ENCODE measurements at regions not wholly inside any gene's neighbourhood (a gene's known extent, or its start where the extent isn't known, plus 50 kb on each side); places are given as distances from the start of the nearest gene placed in this dataset.
A peak's percentile ranks its signal among the peaks of the same experiment; 100 is the strongest.

GRCh38 chr14:104396682-104397470 lies 182.7 kb upstream of the C14orf180 start:
- Histone ChIP-seq H2AFZ (ENCODE audit: low read length) (no peak overlapping the region), H3K4me2 (ENCODE audit: extremely low read depth, insufficient read depth, low read length) (no peak overlapping the region), H3K36me3 (ENCODE audit: control insufficient read depth, insufficient read depth, low read length) (no peaks in the 10 kb centered on the region), H3K4me3 (replicated peaks in 1 of 4; ENCODE audit: control extremely low read depth in 1 of 4, insufficient read depth in 1 of 4, low read depth in 3 of 4, low read length in 4 of 4) (no peak overlapping the region), H3K27ac (ENCODE audit: insufficient read depth, low read length) (no peak overlapping the region), H3K9me3 (ENCODE audit: control insufficient read depth, insufficient read depth, low read depth, low read length) (no peaks in the 10 kb centered on the region), H4K20me1 (ENCODE audit: control insufficient read depth, extremely low read depth, insufficient read depth, low read length) (no peaks in the 10 kb centered on the region), H3K9ac (ENCODE audit: insufficient read depth, low read length) (no peak overlapping the region), H3K4me1 (ENCODE audit: control insufficient read depth, extremely low read depth, insufficient read depth, low read length) (no peaks in the 10 kb centered on the region), H3K79me2 (ENCODE audit: control insufficient read depth, insufficient read depth, low read length) (no peaks in the 10 kb centered on the region), H3K27me3 (ENCODE audit: control insufficient read depth, insufficient read depth, low read length) (no peaks in the 10 kb centered on the region)
- DNase-seq (ENCODE audit: low read depth in 2 of 2) = no peak
- TF ChIP-seq EZH2 (IDR thresholded peaks at IDR 0.05; ENCODE audit: low read length, missing control alignments) = no peak
- TF ChIP-seq, protein P1, sequence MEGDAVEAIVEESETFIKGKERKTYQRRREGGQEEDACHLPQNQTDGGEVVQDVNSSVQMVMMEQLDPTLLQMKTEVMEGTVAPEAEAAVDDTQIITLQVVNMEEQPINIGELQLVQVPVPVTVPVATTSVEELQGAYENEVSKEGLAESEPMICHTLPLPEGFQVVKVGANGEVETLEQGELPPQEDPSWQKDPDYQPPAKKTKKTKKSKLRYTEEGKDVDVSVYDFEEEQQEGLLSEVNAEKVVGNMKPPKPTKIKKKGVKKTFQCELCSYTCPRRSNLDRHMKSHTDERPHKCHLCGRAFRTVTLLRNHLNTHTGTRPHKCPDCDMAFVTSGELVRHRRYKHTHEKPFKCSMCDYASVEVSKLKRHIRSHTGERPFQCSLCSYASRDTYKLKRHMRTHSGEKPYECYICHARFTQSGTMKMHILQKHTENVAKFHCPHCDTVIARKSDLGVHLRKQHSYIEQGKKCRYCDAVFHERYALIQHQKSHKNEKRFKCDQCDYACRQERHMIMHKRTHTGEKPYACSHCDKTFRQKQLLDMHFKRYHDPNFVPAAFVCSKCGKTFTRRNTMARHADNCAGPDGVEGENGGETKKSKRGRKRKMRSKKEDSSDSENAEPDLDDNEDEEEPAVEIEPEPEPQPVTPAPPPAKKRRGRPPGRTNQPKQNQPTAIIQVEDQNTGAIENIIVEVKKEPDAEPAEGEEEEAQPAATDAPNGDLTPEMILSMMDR (conservative IDR thresholded peaks at IDR 0.05 in 1 of 2, IDR thresholded peaks at IDR 0.05 in 1 of 2; ENCODE audit: low read depth in 1 of 2, low read length in 2 of 2) = no peak

DNA sequence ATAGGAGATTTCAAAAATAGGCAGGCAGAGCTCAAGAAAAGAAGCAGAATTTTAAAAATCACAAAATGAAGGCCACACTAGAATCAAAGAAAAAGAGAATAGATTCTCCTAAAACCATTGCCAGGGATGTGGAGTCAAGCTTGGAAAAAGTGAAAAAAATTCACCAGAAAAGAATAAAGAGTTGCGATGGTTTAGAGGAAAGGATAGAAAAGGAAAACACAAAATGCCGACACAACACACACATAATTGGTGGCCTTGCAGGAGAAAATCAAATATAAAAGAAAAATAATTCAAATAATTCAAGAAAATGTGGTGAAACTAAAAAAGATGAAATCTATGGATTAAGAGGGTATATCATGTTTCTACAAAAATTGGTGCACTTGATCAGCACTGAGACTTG lies 181.6 kb upstream of the C14orf180 start:
- H2AFZ ChIP-seq (ENCODE audit: low read length) = no peak overlapping the region
- H3K27ac ChIP-seq (ENCODE audit: insufficient read depth, low read length) = no peak overlapping the region
- no peak overlapping the region for H3K9ac ChIP-seq (ENCODE audit: insufficient read depth, low read length)
- H3K4me3 ChIP-seq (replicated peaks in 1 of 4; ENCODE audit: control extremely low read depth in 1 of 4, insufficient read depth in 1 of 4, low read depth in 3 of 4, low read length in 4 of 4) = no peak overlapping the region
- DNase-seq (ENCODE audit: low read depth in 2 of 2) = peak in 1 of 2 donors; percentile 2
- H3K9me3 ChIP-seq (ENCODE audit: control insufficient read depth, insufficient read depth, low read depth, low read length) = no peaks in the 10 kb centered on the region
- no peak overlapping the region for H3K4me2 ChIP-seq (ENCODE audit: extremely low read depth, insufficient read depth, low read length)
- H4K20me1 ChIP-seq (ENCODE audit: control insufficient read depth, extremely low read depth, insufficient read depth, low read length) = no peaks in the 10 kb centered on the region
- no peaks in the 10 kb centered on the region for H3K36me3 ChIP-seq (ENCODE audit: control insufficient read depth, insufficient read depth, low read length)
- H3K27me3 ChIP-seq (ENCODE audit: control insufficient read depth, insufficient read depth, low read length) = no peaks in the 10 kb centered on the region
- no peak for TF ChIP-seq EZH2 (IDR thresholded peaks at IDR 0.05; ENCODE audit: low read length, missing control alignments)
- TF ChIP-seq, protein P1 (conservative IDR thresholded peaks at IDR 0.05 in 1 of 2, IDR thresholded peaks at IDR 0.05 in 1 of 2; ENCODE audit: low read depth in 1 of 2, low read length in 2 of 2) = no peak
- H3K4me1 ChIP-seq (ENCODE audit: control insufficient read depth, extremely low read depth, insufficient read depth, low read length) = no peaks in the 10 kb centered on the region
- no peaks in the 10 kb centered on the region for H3K79me2 ChIP-seq (ENCODE audit: control insufficient read depth, insufficient read depth, low read length)

DNA sequence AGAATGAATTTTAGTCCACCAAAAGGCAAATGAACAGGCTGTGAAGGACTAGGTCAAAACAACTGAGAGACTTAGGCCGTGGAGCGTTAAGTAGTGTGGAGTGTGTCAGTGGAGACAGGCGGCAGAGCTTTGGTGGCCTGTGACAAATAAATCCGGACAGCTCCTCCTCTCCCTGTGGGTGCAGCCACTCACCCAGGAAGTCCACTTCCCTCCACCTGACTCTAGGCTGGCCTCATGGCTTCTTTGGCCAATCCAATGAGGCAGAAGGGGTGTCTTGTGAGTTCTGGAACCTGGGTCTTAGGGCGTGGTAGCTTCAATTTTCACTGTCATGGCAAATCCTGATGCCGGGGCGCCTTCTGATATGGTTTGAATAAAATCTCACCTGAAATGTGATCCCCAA lies 180.9 kb upstream of the C14orf180 start:
- Histone ChIP-seq H2AFZ (ENCODE audit: low read length) (no peak overlapping the region), H3K9ac (ENCODE audit: insufficient read depth, low read length) (no peak overlapping the region), H3K4me3 (replicated peaks in 1 of 4; ENCODE audit: control extremely low read depth in 1 of 4, insufficient read depth in 1 of 4, low read depth in 3 of 4, low read length in 4 of 4) (no peak overlapping the region), H3K9me3 (ENCODE audit: control insufficient read depth, insufficient read depth, low read depth, low read length) (no peaks in the 10 kb centered on the region), H3K27me3 (ENCODE audit: control insufficient read depth, insufficient read depth, low read length) (no peaks in the 10 kb centered on the region), H3K79me2 (ENCODE audit: control insufficient read depth, insufficient read depth, low read length) (no peaks in the 10 kb centered on the region), H4K20me1 (ENCODE audit: control insufficient read depth, extremely low read depth, insufficient read depth, low read length) (no peaks in the 10 kb centered on the region), H3K27ac (ENCODE audit: insufficient read depth, low read length) (no peak overlapping the region), H3K36me3 (ENCODE audit: control insufficient read depth, insufficient read depth, low read length) (no peaks in the 10 kb centered on the region), H3K4me1 (ENCODE audit: control insufficient read depth, extremely low read depth, insufficient read depth, low read length) (no peaks in the 10 kb centered on the region), H3K4me2 (ENCODE audit: extremely low read depth, insufficient read depth, low read length) (no peak overlapping the region)
- TF ChIP-seq, protein P1 (conservative IDR thresholded peaks at IDR 0.05 in 1 of 2, IDR thresholded peaks at IDR 0.05 in 1 of 2; ENCODE audit: low read depth in 1 of 2, low read length in 2 of 2) = no peak
- no peak for TF ChIP-seq EZH2 (IDR thresholded peaks at IDR 0.05; ENCODE audit: low read length, missing control alignments)
- no peak for DNase-seq (ENCODE audit: low read depth in 2 of 2)
